Adrenal gland (tissue), 5 donors: ENCODE measurements at regions not wholly inside any gene's neighbourhood (a gene's known extent, or its start where the extent isn't known, plus 50 kb on each side); places are given as distances from the start of the nearest gene placed in this dataset.

Experiments
- POLR2A ChIP-seq, 2 donors: fragments of 450-650 bp; IDR thresholded peaks; one replicate each; pipeline ENCODE4 v1.6.1; 2017; ENCODE audit warnings: antibody characterized with exemption in 2 of 2, mild to moderate bottlenecking in 2 of 2, moderate library complexity in 1 of 2
- TF ChIP-seq, protein P1 (sequence below), 6 experiments: fragments of 450-650 bp in 4 of 6; fragments of 200-600 bp in 2 of 6; sonication (generic) in 1 of 6; IDR thresholded peaks; 1 replicate in 5 of 6; 2 replicates in 1 of 6; pipeline versions ENCODE4 v1.5.1 to v1.8.0; 2016 to 2021; ENCODE audit warnings: antibody characterized with exemption in 6 of 6, mild to moderate bottlenecking in 2 of 6, moderate library complexity in 1 of 6
- donor health status: DM: no; HTN: no; CAD: no.

- TF ChIP-seq, protein P1, sequence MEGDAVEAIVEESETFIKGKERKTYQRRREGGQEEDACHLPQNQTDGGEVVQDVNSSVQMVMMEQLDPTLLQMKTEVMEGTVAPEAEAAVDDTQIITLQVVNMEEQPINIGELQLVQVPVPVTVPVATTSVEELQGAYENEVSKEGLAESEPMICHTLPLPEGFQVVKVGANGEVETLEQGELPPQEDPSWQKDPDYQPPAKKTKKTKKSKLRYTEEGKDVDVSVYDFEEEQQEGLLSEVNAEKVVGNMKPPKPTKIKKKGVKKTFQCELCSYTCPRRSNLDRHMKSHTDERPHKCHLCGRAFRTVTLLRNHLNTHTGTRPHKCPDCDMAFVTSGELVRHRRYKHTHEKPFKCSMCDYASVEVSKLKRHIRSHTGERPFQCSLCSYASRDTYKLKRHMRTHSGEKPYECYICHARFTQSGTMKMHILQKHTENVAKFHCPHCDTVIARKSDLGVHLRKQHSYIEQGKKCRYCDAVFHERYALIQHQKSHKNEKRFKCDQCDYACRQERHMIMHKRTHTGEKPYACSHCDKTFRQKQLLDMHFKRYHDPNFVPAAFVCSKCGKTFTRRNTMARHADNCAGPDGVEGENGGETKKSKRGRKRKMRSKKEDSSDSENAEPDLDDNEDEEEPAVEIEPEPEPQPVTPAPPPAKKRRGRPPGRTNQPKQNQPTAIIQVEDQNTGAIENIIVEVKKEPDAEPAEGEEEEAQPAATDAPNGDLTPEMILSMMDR (IDR thresholded peaks at IDR 0.05) = no peak
- no peak for TF ChIP-seq POLR2A (IDR thresholded peaks at IDR 0.05)
Measured at GRCh38 chr2:129755786-129756185, 223.7 kb upstream of the RAB6C start.
